ENCODE measurements at regions not wholly inside any gene's neighbourhood (a gene's known extent, or its start where the extent isn't known, plus 50 kb on each side); places are given as distances from the start of the nearest gene placed in this dataset.

- TF ChIP-seq CTCF (IDR thresholded peaks at IDR 0.05) (no peak), POLR2A (IDR thresholded peaks at IDR 0.05) (no peak), EP300 (IDR thresholded peaks at IDR 0.05) (no peak), POLR2AphosphoS5 (IDR thresholded peaks at IDR 0.05) (no peak)
Measured at GRCh38 chr3:176554264-176554663, 643.0 kb downstream of the TBL1XR1 start.

Data from gastroesophageal sphincter (tissue), 3 donors.